Left cardiac atrium (tissue), 4 donors: ENCODE measurements at regions not wholly inside any gene's neighbourhood (a gene's known extent, or its start where the extent isn't known, plus 50 kb on each side); places are given as distances from the start of the nearest gene placed in this dataset.

Source experiments
- ATAC-seq, 2 donors: fragments of 200-7000 bp; cut with Tn5 transposase; one replicate each; pipeline ENCODE4 v1.9.1; 2020; ENCODE audit warnings: mild to moderate bottlenecking in 2 of 2, moderate library complexity in 2 of 2
- DNase-seq: peaks from one replicate; pipeline ENCODE4 v3.0.0-alpha.2; 2020
- intact Hi-C, 2 donors: fragments of 100-400 bp; cut with DNase I; formaldehyde crosslinking; loops; one replicate each; pipeline versions ENCODE4 v1.14.1 to v1.15.1; 2022 to 2023
- donor health status: DM: no; HTN: yes; CAD: no.
- donor health status: DM: no; HTN: yes; CAD: no; lungs with severe emphysema.
- donor health status: DM: yes; HTN: yes; CAD: no.
- donor health status: Dilated cardiomyopathy.

DNA sequence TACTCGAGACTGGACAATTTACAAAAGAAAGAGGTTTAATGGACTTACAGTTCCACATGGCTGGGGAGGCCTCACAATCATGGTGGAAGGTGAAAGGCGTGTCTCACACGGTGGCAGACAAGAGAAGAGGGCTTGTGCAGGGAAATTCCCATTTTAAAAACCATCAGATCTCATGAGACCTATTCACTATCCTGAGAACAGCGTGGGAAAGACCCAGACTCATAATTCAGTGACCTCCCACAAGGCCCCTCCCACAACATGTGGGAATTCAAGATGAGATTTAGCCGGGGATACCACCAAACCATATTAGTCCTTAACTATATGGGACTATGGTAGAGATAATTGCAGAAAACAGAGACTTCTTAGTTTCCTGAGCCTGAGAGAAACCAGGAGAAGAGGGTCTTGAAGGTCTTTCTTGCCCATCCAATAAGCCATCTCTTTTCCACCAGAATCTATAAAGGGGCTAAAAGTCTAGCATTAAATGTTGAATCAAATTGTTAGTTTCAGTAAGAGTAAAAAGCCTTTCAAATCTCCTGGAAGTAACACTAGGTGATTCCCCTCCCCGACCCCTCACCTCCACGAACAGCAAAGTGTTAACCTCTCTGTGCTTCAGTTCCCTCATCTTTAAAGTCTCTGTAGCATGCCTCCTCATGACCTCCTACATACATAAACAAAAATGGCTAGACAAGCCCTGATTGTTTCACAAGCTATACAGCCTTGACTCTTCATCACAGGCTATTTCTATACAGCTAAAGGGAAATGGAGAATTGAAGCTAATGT is 259.1 kb downstream of the TMEM167A start:
- ATAC-seq (no peak), DNase-seq (no peak)
- intact Hi-C loops = no loop called here

GRCh38 chr5:82816926-82817325 is 260.3 kb downstream of the TMEM167A start:
- ATAC-seq (no peak), DNase-seq (no peak)
- intact Hi-C loops = no loop called here

GRCh38 chr5:82815871-82816270 is 261.3 kb downstream of the TMEM167A start:
- intact Hi-C loops = no loop called here
- DNase-seq = no peak
- no peak for ATAC-seq

- intact Hi-C loops = no loop called here
- DNase-seq (no peak), ATAC-seq (no peak)
These were observed 263.3 kb downstream of the TMEM167A start for GRCh38 chr5:82813861-82814260.

DNA sequence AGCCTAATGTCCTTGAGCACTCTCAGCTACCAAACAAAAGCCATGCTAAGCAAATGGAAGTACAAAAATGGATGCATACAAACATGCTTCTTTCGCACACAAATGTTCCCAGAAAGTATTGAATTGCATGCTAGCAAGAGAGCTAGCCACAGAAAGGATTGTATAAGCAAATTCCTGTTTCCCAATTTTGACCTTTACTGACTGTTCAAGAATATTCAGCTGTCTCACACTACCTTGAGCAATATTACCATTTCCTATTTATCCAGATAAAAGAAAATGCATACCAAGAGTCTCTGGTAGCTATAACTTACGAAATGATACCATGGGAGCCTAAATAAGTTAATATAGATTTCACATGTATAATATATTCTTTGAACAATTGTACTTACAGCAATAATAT is 264.6 kb downstream of the TMEM167A start:
- intact Hi-C loops = no loop called here
- ATAC-seq (no peak), DNase-seq (no peak)

DNA sequence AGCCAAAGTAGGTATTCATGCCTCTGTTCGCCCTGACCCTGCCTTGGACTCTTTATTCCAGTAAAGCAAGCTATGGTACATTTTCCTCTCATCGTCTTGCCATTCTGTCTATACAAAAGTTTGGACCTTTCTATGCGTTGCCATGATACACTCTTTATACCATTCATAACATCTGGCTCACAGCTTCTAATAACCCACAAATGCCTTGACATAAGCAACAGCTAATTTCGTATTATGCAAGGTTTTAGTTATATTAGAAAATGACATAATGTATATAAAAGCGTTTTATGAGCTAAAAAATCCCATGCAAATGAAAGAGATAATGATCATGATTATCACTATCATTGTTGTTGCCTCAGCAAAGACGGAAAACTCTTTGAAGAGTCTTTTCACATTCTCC is 265.7 kb downstream of the TMEM167A start:
- DNase-seq (no peak), ATAC-seq (no peak)
- intact Hi-C loops = no loop called here

DNA sequence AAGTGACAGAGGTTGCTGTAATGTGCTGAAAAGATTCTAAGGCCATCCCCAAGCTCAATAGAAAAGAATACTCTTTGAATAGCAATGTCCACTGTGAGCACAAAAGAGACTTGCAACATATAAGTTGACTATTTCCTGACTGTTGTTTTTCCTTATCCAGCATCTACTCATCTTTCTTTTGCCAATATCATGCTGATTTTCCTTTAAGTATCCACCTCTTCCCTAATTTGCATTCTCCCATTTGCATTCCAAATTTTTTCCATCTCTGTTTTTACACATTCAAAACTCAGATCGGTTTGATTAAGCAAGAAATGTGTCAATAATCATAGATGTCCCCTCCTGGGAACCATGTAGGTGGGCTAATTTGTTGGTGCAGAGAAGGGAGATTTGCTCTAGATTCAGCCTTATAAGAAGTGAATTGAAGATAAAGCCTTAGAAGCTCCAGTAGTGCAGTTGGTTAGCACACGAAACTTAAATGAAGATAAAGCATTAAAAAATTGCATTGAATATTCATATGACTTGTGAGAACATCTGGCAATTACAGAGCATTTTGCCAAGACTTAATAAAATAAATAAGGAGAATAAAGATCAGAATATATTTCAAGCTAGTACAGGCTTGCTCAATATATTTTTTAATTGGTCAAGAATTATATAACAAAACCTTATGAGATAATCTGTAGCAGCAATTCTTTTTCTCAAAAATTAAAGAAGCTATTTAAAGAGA is 267.6 kb downstream of the TMEM167A start:
- intact Hi-C loops = no loop called here
- DNase-seq (no peak), ATAC-seq (no peak)

GRCh38 chr5:82808960-82809359 is 268.2 kb downstream of the TMEM167A start:
- intact Hi-C loops = no loop called here
- peak; percentile 25 for DNase-seq
- ATAC-seq = no peak

DNA sequence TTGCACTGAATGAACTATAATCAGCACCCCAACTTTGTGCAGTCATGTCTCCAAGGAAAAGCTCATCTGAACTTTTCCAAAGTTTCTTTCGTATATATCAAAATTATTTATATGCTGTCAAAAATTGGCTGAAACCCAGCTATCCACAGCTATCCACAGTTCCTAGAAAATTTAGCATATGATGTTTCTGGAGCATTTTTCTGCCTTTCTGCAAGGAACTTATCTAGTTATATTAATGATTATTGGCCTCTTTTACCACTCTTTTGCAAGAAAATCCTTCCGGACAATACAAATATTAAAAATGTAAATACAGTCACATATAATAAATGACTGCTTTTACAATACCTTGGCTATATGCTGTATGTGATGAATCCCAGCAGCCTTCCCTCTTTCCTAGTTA is 270.2 kb downstream of the TMEM167A start:
- ATAC-seq = no peak
- intact Hi-C loops = no loop called here

GRCh38 chr5:82806513-82806912 is 270.7 kb downstream of the TMEM167A start:
- ATAC-seq (no peak), DNase-seq (no peak)
- intact Hi-C loops = no loop called here

More for the DNA sequence above, 270.2 kb downstream of the TMEM167A start:
- DNase-seq = no peak

GRCh38 chr5:82804155-82804690 is 273.0 kb downstream of the TMEM167A start:
- intact Hi-C loops = no loop called here
- DNase-seq (no peak), ATAC-seq (no peak)

DNA sequence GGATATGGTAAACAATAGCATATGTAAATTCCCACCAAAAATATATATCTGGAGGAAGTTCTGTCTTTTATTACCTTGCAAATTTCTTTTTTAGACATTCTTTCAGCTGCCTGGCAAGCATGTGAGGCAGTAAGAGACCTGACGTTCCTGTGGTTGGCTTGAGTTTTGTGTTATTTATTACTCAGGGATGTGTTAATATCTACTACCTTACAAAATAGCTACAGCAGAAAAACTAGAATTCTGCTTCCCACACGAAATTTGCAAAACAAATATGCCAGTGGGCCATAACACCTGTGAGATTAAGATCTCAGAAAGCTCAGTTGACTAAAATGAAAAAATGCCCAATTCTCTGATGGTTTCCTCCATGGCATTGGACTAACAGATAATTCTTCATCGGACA is 274.2 kb downstream of the TMEM167A start:
- ATAC-seq (no peak), DNase-seq (no peak)
- intact Hi-C loops = no loop called here

- intact Hi-C loops = no loop called here
- DNase-seq (no peak), ATAC-seq (no peak)
These were observed 276.4 kb downstream of the TMEM167A start for GRCh38 chr5:82800826-82801225.

- intact Hi-C loops = loop anchor here in 1 of 2 donors (10.0 kb wide), 1 partner anchor 155 kb away; no protein-coding TSS in a partner anchor
- no peak for DNase-seq
- no peak for ATAC-seq
These were observed 277.7 kb downstream of the TMEM167A start for GRCh38 chr5:82799361-82800077.

DNA sequence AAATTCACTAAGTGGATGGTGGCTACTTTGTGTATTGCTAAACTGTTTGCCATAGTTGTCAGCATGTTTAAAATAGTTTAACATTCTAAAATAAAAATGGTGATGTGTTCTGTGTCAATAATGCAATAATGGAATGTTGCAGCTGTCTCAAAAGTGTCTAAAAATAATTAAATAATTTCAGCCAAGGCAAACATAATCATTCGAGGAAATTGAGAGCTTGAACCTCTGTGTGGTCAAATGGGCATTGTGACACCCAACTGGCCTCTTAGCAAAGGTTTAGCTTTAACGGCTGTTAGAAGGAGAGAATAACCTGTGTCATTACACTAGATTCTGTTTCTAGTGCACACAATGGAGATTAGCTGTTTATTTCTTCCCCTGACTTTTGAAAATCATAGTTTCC is 278.5 kb downstream of the TMEM167A start:
- intact Hi-C loops = loop anchor here in 1 of 2 donors (10.0 kb wide), 1 partner anchor 154 kb away; no protein-coding TSS in a partner anchor
- DNase-seq = no peak
- ATAC-seq = no peak

- intact Hi-C loops = loop anchor here in 1 of 2 donors (10.0 kb wide), 1 partner anchor 152 kb away; no protein-coding TSS in a partner anchor
- no peak for ATAC-seq
- DNase-seq = no peak
These were observed 280.4 kb downstream of the TMEM167A start for GRCh38 chr5:82796643-82797416.

GRCh38 chr5:82794876-82795275 is 282.3 kb downstream of the TMEM167A start:
- DNase-seq = no peak
- no peak for ATAC-seq
- intact Hi-C loops = loop anchor here in 1 of 2 donors (10.0 kb wide), 1 partner anchor 150 kb away; no protein-coding TSS in a partner anchor

GRCh38 chr5:82793808-82794419 is 283.3 kb downstream of the TMEM167A start:
- intact Hi-C loops = loop anchor here in 1 of 2 donors (10.0 kb wide), 1 partner anchor 149 kb away; no protein-coding TSS in a partner anchor
- ATAC-seq = no peak
- DNase-seq = no peak
